SK-N-SH (cell line): ENCODE measurements at regions not wholly inside any gene's neighbourhood (a gene's known extent, or its start where the extent isn't known, plus 50 kb on each side); places are given as distances from the start of the nearest gene placed in this dataset.

Experiments used
- CTCF ChIA-PET: fragments of 300-600, 350-600 bp; formaldehyde crosslinking; extraction: SDS; loops from one replicate; lab custom pipeline; 2021; lab: Yijun Ruan, JAX
- POLR2A ChIA-PET: fragments of 350-600 bp; sonication (Branson Sonifier 250); formaldehyde crosslinking; extraction: SDS; loops from one replicate; lab custom pipeline; 2020; ENCODE audit warnings: antibody characterized with exemption, inconsistent platforms; lab: Yijun Ruan, JAX
- DNase-seq: peaks from one replicate; pipeline ENCODE4 v3.0.0; 2012
- H2AFZ ChIP-seq: fragments of 200-600 bp; sonication (generic); 2 replicates; pipeline ENCODE4 v1.8.1; 2016; ENCODE audit warnings: antibody characterized with exemption, mild to moderate bottlenecking, low read depth
- H3F3A ChIP-seq: fragments of 200-600 bp; sonication (generic); replicated peaks from 2 replicates; pipeline ENCODE3; 2016; ENCODE audit warnings: antibody characterized with exemption, mild to moderate bottlenecking; ENCODE audit not compliant: insufficient read depth
- H3K27ac ChIP-seq, 2 experiments: fragments of 200-500 bp in 1 of 2; fragments of 200-600 bp in 1 of 2; sonication (Bioruptor generic) in 1 of 2; sonication (generic), shearing (Covaris generic) in 1 of 2; 2 replicates each; pipeline versions ENCODE4 v1.5.1 to v1.6.1; 2014 to 2016; ENCODE audit warnings: low read depth in 2 of 2, inconsistent platforms in 1 of 2, low read length in 1 of 2, mild to moderate bottlenecking in 1 of 2, mixed read lengths in 1 of 2
- H3K27me3 ChIP-seq: fragments of 200-600 bp; sonication (generic), shearing (Covaris generic); 2 replicates; pipeline ENCODE4 v1.6.1; 2016; ENCODE audit warnings: mixed run types; ENCODE audit not compliant: insufficient read depth
- H3K36me3 ChIP-seq, 2 experiments: fragments of 200-500 bp in 1 of 2; fragments of 200-600 bp in 1 of 2; sonication (Bioruptor generic) in 1 of 2; sonication (generic) in 1 of 2; replicated peaks in 1 of 2; 2 replicates each; pipeline versions ENCODE3 to v1.5.1; 2014 to 2016; ENCODE audit warnings: low read length in 1 of 2, mild to moderate bottlenecking in 1 of 2; ENCODE audit not compliant: insufficient read depth in 2 of 2, control insufficient read depth in 1 of 2
- H3K4me1 ChIP-seq, 2 experiments: fragments of 200-500 bp in 1 of 2; fragments of 200-600 bp in 1 of 2; sonication (Bioruptor generic) in 1 of 2; sonication (generic), shearing (Covaris generic) in 1 of 2; 2 replicates each; pipeline versions ENCODE4 v1.5.1 to v1.6.1; 2014 to 2016; ENCODE audit warnings: low read depth in 1 of 2, low read length in 1 of 2, mixed run types in 1 of 2; ENCODE audit not compliant: insufficient read depth in 2 of 2, control insufficient read depth in 1 of 2
- H3K4me2 ChIP-seq: fragments of 200-600 bp; sonication (generic), shearing (Covaris generic); 2 replicates; pipeline ENCODE4 v1.6.1; 2017; ENCODE audit warnings: mixed run types
- H3K4me3 ChIP-seq, 2 experiments: fragments of 200-500 bp in 1 of 2; fragments of 200-600 bp in 1 of 2; sonication (Bioruptor generic) in 1 of 2; sonication (generic), shearing (Covaris generic) in 1 of 2; 2 replicates each; pipeline versions ENCODE4 v1.5.1 to v1.8.1; 2014 to 2016; ENCODE audit warnings: low read depth in 2 of 2, inconsistent platforms in 1 of 2, low read length in 1 of 2, mild to moderate bottlenecking in 1 of 2, mixed read lengths in 1 of 2, moderate library complexity in 1 of 2
- H3K79me2 ChIP-seq: fragments of 200-600 bp; sonication (generic); 2 replicates; pipeline ENCODE4 v1.8.1; 2017; ENCODE audit warnings: mild to moderate bottlenecking; ENCODE audit not compliant: insufficient read depth
- H3K9ac ChIP-seq: fragments of 200-600 bp; sonication (generic); 2 replicates; pipeline ENCODE4 v1.6.1; 2017; ENCODE audit warnings: mixed run types
- H3K9me2 ChIP-seq: fragments of 200-600 bp; sonication (generic); 2 replicates; pipeline ENCODE4 v1.6.1; 2017; ENCODE audit warnings: mixed run types
- H3K9me3 ChIP-seq: fragments of 200-600 bp; sonication (generic); 2 replicates; pipeline ENCODE4 v1.6.1; 2017; ENCODE audit warnings: mixed run types, mild to moderate bottlenecking, moderate library complexity
- H4K20me1 ChIP-seq: fragments of 200-600 bp; sonication (generic); 2 replicates; pipeline ENCODE4 v1.6.1; 2017; ENCODE audit warnings: mild to moderate bottlenecking, mixed run types; ENCODE audit not compliant: insufficient read depth
- ELF1 ChIP-seq: IDR thresholded peaks from 2 replicates; pipeline ENCODE4 v1.4.0; 2012
- GATA2 ChIP-seq: sonication (generic); formaldehyde crosslinking; IDR thresholded peaks from 2 replicates; pipeline ENCODE4 v1.5.0; 2020; ENCODE audit warnings: mild to moderate bottlenecking, missing genetic modification reagents
- MEF2A ChIP-seq: IDR thresholded peaks from 2 replicates; pipeline ENCODE4 v1.4.0; 2012; ENCODE audit warnings: low read depth, borderline replicate concordance
- NFIC ChIP-seq: IDR thresholded peaks from 2 replicates; pipeline ENCODE4 v1.4.0; 2012; ENCODE audit warnings: borderline replicate concordance
- RAD21 ChIP-seq: IDR thresholded peaks from 2 replicates; pipeline ENCODE4 v1.6.1; 2012; ENCODE audit warnings: mild to moderate bottlenecking, low read length
- TAF1 ChIP-seq: IDR thresholded peaks from 2 replicates; pipeline ENCODE4 v1.6.1; 2012; ENCODE audit warnings: low read depth, mild to moderate bottlenecking, low read length, moderate library complexity, borderline replicate concordance
- TCF12 ChIP-seq: IDR thresholded peaks from 2 replicates; pipeline ENCODE4 v1.4.0; 2012
- TEAD4 ChIP-seq: IDR thresholded peaks from 2 replicates; pipeline ENCODE4 v1.4.0; 2012; ENCODE audit warnings: mild to moderate bottlenecking, borderline replicate concordance; ENCODE audit not compliant: insufficient read depth
- USF2 ChIP-seq: fragments of 150-350 bp; IDR thresholded peaks from 2 replicates; pipeline ENCODE4 v1.6.1; 2017; ENCODE audit warnings: antibody characterized with exemption, low read length, low read depth, borderline replicate concordance
- WGBS: methylation state at CpG from one replicate; pipeline ENCODE4 v1.1.6; 2017; ENCODE audit warnings: low lambda C conversion rate; 5-methylcytosine and 5-hydroxymethylcytosine counted together
- TF ChIP-seq, protein P1 (sequence below): IDR thresholded peaks from 2 replicates; pipeline ENCODE4; 2012
- TF ChIP-seq, protein P2 (sequence below): fragments of 200-600 bp; sonication (generic); IDR thresholded peaks from 2 replicates; pipeline ENCODE4 v1.6.1; 2017; ENCODE audit warnings: antibody characterized with exemption, mild to moderate bottlenecking, moderate library complexity
- TF ChIP-seq, protein P3 (sequence below): IDR thresholded peaks from 2 replicates; pipeline ENCODE4 v1.6.1; 2012; ENCODE audit warnings: mild to moderate bottlenecking, low read depth, low read length, moderate library complexity
- TF ChIP-seq, protein P4 (sequence below): IDR thresholded peaks from 2 replicates; pipeline ENCODE4 v1.4.0; 2012; ENCODE audit warnings: low read depth, borderline replicate concordance

- H3K4me2 ChIP-seq, result no peak overlapping the region
- TF ChIP-seq ELF1 (no peak), NFIC (no peak), TEAD4 (no peak)
- TF ChIP-seq, protein P1, sequence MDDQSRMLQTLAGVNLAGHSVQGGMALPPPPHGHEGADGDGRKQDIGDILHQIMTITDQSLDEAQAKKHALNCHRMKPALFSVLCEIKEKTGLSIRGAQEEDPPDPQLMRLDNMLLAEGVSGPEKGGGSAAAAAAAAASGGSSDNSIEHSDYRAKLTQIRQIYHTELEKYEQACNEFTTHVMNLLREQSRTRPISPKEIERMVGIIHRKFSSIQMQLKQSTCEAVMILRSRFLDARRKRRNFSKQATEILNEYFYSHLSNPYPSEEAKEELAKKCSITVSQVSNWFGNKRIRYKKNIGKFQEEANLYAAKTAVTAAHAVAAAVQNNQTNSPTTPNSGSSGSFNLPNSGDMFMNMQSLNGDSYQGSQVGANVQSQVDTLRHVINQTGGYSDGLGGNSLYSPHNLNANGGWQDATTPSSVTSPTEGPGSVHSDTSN, result no peak
- DNase-seq, result no peak
- H3K9me2 ChIP-seq, result no peaks in the 10 kb centered on the region
- no peaks in the 10 kb centered on the region for H3F3A ChIP-seq
- POLR2A ChIA-PET, result no interaction called here
- no peaks in the 10 kb centered on the region for H3K27me3 ChIP-seq
- no peaks in the 10 kb centered on the region for H4K20me1 ChIP-seq
- no peaks in the 10 kb centered on the region for H3K4me1 ChIP-seq
- H3K9me3 ChIP-seq, result no peaks in the 10 kb centered on the region
- no peak overlapping the region for H3K27ac ChIP-seq
- H3K36me3 ChIP-seq, result no peaks in the 10 kb centered on the region
- no peak overlapping the region for H2AFZ ChIP-seq
- no peak overlapping the region for H3K9ac ChIP-seq
- no peaks in the 10 kb centered on the region for H3K79me2 ChIP-seq
- H3K4me3 ChIP-seq, result no peak overlapping the region
- CTCF ChIA-PET, result no interaction called here
- 52% methylated on average over 2 of the region's 2 CpGs for WGBS
These were observed 667.3 kb upstream of the SORCS1 start for GRCh38 chr10:107831772-107832171.

DNA sequence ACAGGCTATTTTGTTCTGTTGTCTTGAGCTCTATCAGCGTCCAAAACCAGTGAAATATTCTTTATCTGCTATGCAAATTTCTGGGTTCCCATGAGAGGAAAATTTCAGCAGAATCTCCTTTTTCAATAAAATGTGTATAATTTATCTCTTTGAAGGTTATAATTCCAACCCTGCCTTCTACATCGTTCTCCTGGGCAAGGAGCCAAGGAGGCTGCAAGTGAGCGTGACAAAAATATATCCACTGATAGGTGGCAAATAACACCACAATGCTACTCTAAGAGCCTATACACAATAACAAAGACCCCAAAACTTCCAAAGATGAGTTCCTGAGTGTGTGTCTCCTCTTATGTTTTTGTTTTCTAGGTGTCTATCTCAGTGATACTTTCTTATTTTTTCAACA, 664.7 kb upstream of the SORCS1 start:
- no peaks in the 10 kb centered on the region for H3K9me3 ChIP-seq
- no peaks in the 10 kb centered on the region for H3F3A ChIP-seq
- no peak overlapping the region for H3K9ac ChIP-seq
- H3K4me1 ChIP-seq, result no peaks in the 10 kb centered on the region
- no peaks in the 10 kb centered on the region for H3K79me2 ChIP-seq
- no peak overlapping the region for H3K4me2 ChIP-seq
- 44% methylated on average over 3 of the region's 3 CpGs for WGBS
- no peaks in the 10 kb centered on the region for H3K9me2 ChIP-seq
- no peak overlapping the region for H3K27ac ChIP-seq
- H3K27me3 ChIP-seq, result no peaks in the 10 kb centered on the region
- TF ChIP-seq TAF1 (no peak), GATA2 (CRISPR knock-in tag) (no peak), TEAD4 (no peak), MEF2A (no peak), RAD21 (no peak), NFIC (no peak), USF2 (no peak), TCF12 (no peak)
- TF ChIP-seq, protein P1, result no peak
- TF ChIP-seq, protein P2, sequence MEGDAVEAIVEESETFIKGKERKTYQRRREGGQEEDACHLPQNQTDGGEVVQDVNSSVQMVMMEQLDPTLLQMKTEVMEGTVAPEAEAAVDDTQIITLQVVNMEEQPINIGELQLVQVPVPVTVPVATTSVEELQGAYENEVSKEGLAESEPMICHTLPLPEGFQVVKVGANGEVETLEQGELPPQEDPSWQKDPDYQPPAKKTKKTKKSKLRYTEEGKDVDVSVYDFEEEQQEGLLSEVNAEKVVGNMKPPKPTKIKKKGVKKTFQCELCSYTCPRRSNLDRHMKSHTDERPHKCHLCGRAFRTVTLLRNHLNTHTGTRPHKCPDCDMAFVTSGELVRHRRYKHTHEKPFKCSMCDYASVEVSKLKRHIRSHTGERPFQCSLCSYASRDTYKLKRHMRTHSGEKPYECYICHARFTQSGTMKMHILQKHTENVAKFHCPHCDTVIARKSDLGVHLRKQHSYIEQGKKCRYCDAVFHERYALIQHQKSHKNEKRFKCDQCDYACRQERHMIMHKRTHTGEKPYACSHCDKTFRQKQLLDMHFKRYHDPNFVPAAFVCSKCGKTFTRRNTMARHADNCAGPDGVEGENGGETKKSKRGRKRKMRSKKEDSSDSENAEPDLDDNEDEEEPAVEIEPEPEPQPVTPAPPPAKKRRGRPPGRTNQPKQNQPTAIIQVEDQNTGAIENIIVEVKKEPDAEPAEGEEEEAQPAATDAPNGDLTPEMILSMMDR, result no peak
- TF ChIP-seq, protein P3, sequence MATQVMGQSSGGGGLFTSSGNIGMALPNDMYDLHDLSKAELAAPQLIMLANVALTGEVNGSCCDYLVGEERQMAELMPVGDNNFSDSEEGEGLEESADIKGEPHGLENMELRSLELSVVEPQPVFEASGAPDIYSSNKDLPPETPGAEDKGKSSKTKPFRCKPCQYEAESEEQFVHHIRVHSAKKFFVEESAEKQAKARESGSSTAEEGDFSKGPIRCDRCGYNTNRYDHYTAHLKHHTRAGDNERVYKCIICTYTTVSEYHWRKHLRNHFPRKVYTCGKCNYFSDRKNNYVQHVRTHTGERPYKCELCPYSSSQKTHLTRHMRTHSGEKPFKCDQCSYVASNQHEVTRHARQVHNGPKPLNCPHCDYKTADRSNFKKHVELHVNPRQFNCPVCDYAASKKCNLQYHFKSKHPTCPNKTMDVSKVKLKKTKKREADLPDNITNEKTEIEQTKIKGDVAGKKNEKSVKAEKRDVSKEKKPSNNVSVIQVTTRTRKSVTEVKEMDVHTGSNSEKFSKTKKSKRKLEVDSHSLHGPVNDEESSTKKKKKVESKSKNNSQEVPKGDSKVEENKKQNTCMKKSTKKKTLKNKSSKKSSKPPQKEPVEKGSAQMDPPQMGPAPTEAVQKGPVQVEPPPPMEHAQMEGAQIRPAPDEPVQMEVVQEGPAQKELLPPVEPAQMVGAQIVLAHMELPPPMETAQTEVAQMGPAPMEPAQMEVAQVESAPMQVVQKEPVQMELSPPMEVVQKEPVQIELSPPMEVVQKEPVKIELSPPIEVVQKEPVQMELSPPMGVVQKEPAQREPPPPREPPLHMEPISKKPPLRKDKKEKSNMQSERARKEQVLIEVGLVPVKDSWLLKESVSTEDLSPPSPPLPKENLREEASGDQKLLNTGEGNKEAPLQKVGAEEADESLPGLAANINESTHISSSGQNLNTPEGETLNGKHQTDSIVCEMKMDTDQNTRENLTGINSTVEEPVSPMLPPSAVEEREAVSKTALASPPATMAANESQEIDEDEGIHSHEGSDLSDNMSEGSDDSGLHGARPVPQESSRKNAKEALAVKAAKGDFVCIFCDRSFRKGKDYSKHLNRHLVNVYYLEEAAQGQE, result no peak
- TF ChIP-seq, protein P4, sequence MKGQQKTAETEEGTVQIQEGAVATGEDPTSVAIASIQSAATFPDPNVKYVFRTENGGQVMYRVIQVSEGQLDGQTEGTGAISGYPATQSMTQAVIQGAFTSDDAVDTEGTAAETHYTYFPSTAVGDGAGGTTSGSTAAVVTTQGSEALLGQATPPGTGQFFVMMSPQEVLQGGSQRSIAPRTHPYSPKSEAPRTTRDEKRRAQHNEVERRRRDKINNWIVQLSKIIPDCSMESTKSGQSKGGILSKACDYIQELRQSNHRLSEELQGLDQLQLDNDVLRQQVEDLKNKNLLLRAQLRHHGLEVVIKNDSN, result no peak
- POLR2A ChIA-PET, result no interaction called here
- CTCF ChIA-PET, result interaction anchor here (0.7 to 1.4 kb wide), 2 partner anchors 15 to 1879 kb away, joined by 3 to 7 read pairs; no protein-coding TSS in a partner anchor
- no peaks in the 10 kb centered on the region for H4K20me1 ChIP-seq
- no peak for DNase-seq
- no peak overlapping the region for H2AFZ ChIP-seq
- no peaks in the 10 kb centered on the region for H3K36me3 ChIP-seq
- no peak overlapping the region for H3K4me3 ChIP-seq
